Naive thymus-derived CD8-positive, alpha-beta T cell (primary cell): ENCODE measurements at regions not wholly inside any gene's neighbourhood (a gene's known extent, or its start where the extent isn't known, plus 50 kb on each side); places are given as distances from the start of the nearest gene placed in this dataset.
"Not testable (repeated sequence)": the region's sequence is repeated elsewhere in the genome, so short reads cannot be mapped to it uniquely, and the experiment has no call there.

Source experiments
- ATAC-seq, 2 donors: fragments of 150-1000 bp; cut with Tn5 transposase in 1 of 2; sonication (Bioruptor Pico), chemical (Tn5 transposase) in 1 of 2; 1 replicate in 1 of 2; 2 replicates in 1 of 2; pipeline ENCODE4 v1.10.0; 2021; ENCODE audit warnings: mild to moderate bottlenecking in 2 of 2, moderate library complexity in 2 of 2
- POLR2A ChIA-PET: fragments of 350-600 bp; sonication (Branson Sonifier 250); formaldehyde crosslinking; loops from one replicate; lab custom pipeline; 2021; ENCODE audit warnings: antibody characterized with exemption; lab: Charles Lee
- DNase-seq, 10 donors: peaks; one replicate each; pipeline versions ENCODE4 v3.0.0 to v3.0.0-alpha.2; 2020 to 2022
- H3K27ac Mint-ChIP-seq, 10 donors: one replicate each; pipeline ENCODE4 v1.8.0; 2020 to 2022; ENCODE audit warnings: mild to moderate bottlenecking in 10 of 10, mixed read lengths in 10 of 10, moderate library complexity in 4 of 10, inconsistent platforms in 1 of 10
- H3K27me3 Mint-ChIP-seq, 5 donors: one replicate each; pipeline ENCODE4 v1.8.0; 2021 to 2022; ENCODE audit warnings: mixed read lengths in 5 of 5
- H3K36me3 Mint-ChIP-seq, 3 donors: one replicate each; pipeline ENCODE4 v1.8.0; 2020 to 2022; ENCODE audit warnings: mixed read lengths in 3 of 3, mild to moderate bottlenecking in 2 of 3, inconsistent platforms in 1 of 3
- H3K4me1 Mint-ChIP-seq, 4 donors: one replicate each; pipeline ENCODE4 v1.8.0; 2021 to 2022; ENCODE audit warnings: mixed read lengths in 4 of 4
- H3K4me3 Mint-ChIP-seq, 10 donors: one replicate each; pipeline ENCODE4 v1.8.0; 2020 to 2022; ENCODE audit warnings: mild to moderate bottlenecking in 10 of 10, mixed read lengths in 10 of 10, moderate library complexity in 6 of 10, inconsistent platforms in 1 of 10
- H3K9me3 Mint-ChIP-seq, 9 donors: one replicate each; pipeline ENCODE4 v1.8.0; 2020 to 2022; ENCODE audit warnings: mixed read lengths in 9 of 9, mild to moderate bottlenecking in 3 of 9, inconsistent platforms in 1 of 9, moderate library complexity in 1 of 9

GRCh38 chr3:80612366-80612765 lies 844.6 kb upstream of the ROBO1 start:
- Mint-ChIP-seq H3K36me3 (no peaks in the 10 kb centered on the region), H3K27me3 (no peaks in the 10 kb centered on the region), H3K9me3 (peaks cover 0 to 18% (median 7%) of the 10 kb centered on the region in 9 donors), H3K4me3 (no peak overlapping the region), H3K4me1 (no peaks in the 10 kb centered on the region), H3K27ac (no peak overlapping the region)
- POLR2A ChIA-PET = no interaction called here
- DNase-seq = no peak
- ATAC-seq = no peak

DNA sequence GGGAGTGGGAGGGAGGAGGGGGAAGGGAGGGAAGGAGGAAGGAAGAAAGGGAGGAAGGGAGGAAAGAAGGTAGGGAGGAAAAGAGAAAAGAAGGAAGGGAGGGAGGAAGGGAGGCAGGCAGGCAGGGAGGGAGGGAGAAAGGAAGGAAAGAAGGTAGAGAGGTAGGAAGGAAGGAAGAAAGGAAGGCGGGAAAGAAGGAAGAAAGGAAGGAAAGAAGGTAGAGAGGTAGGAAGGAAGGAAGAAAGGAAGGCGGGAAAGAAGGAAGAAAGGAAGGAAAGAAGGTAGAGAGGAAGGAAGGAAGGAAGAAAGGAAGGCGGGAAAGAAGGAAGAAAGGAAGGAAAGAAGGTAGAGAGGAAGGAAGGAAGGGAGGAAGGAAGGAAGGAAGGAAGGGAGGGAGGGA lies 840.3 kb upstream of the ROBO1 start:
- POLR2A ChIA-PET, H3K4me1 Mint-ChIP-seq, ATAC-seq, H3K36me3 Mint-ChIP-seq, H3K4me3 Mint-ChIP-seq, DNase-seq, H3K27me3 Mint-ChIP-seq, H3K27ac Mint-ChIP-seq: not testable (repeated sequence)
- H3K9me3 Mint-ChIP-seq = peaks cover 0 to 17% (median 7%) of the 10 kb centered on the region in 9 donors

- Mint-ChIP-seq H3K9me3 (peaks cover 0 to 15% (median 9%) of the 10 kb centered on the region in 9 donors), H3K27ac (no peak overlapping the region), H3K4me1 (no peaks in the 10 kb centered on the region), H3K4me3 (no peak overlapping the region), H3K27me3 (no peaks in the 10 kb centered on the region), H3K36me3 (no peaks in the 10 kb centered on the region)
- DNase-seq = no peak
- POLR2A ChIA-PET = no interaction called here
- no peak for ATAC-seq
Measured at GRCh38 chr3:80606073-80606472, 838.3 kb upstream of the ROBO1 start.

DNA sequence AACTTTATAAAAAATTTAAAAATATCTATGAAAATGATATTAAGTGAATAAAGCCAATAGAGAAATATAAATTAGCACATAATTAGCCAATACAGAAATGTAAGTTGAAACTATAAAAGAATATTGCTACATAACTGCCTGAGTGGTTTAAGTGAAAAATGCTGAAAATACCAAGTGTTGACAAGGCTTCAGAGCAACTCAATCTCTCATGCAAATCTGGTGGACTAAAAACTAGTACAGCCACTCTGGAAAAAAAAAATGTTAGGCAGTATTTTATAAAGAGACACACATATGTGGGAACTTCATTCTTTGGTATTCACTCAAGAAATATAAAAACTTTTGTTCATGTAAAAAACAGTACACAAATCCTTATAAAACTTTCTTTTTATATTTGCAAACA lies 833.7 kb upstream of the ROBO1 start:
- H3K27me3 Mint-ChIP-seq = no peaks in the 10 kb centered on the region
- DNase-seq (no peak), ATAC-seq (no peak)
- H3K27ac Mint-ChIP-seq = no peak overlapping the region
- no peaks in the 10 kb centered on the region for H3K36me3 Mint-ChIP-seq
- no peaks in the 10 kb centered on the region for H3K4me1 Mint-ChIP-seq
- no peak overlapping the region for H3K4me3 Mint-ChIP-seq
- POLR2A ChIA-PET = no interaction called here
- peaks cover 8 to 37% (median 16%) of the 10 kb centered on the region in 9 donors for H3K9me3 Mint-ChIP-seq

DNA sequence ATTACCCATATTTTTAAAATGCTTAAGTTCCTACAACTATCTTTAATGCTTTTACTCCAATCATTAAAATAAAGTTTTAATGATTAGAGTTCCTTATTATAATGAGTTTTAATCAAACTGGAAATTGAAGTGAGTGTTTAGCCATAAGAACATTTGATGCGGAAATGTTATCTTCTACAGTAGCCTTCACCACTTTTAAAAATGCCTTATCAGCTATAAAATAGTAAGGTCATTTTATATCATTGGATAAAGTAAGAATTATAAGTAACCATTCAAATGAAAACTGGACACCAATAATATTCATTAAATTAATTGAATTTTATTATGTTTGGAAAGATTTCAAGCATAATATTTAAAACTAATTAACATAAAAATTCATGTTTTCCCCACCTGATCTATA lies 825.0 kb upstream of the ROBO1 start:
- ATAC-seq (no peak), DNase-seq (no peak)
- POLR2A ChIA-PET = no interaction called here
- H3K4me3 Mint-ChIP-seq = no peak overlapping the region
- no peaks in the 10 kb centered on the region for H3K27me3 Mint-ChIP-seq
- H3K4me1 Mint-ChIP-seq = no peaks in the 10 kb centered on the region
- peaks cover 0 to 21% (median 10%) of the 10 kb centered on the region in 9 donors for H3K9me3 Mint-ChIP-seq
- H3K27ac Mint-ChIP-seq = no peak overlapping the region
- no peaks in the 10 kb centered on the region for H3K36me3 Mint-ChIP-seq

GRCh38 chr3:80586338-80586737 lies 818.5 kb upstream of the ROBO1 start:
- Mint-ChIP-seq H3K27me3 (no peaks in the 10 kb centered on the region), H3K9me3 (peaks cover 0 to 10% (median 0%) of the 10 kb centered on the region in 9 donors), H3K4me1 (no peaks in the 10 kb centered on the region), H3K27ac (no peak overlapping the region), H3K36me3 (no peaks in the 10 kb centered on the region), H3K4me3 (no peak overlapping the region)
- no peak for DNase-seq
- POLR2A ChIA-PET = no interaction called here
- ATAC-seq = no peak

- Mint-ChIP-seq H3K4me1 (no peaks in the 10 kb centered on the region), H3K4me3 (no peak overlapping the region), H3K27me3 (no peaks in the 10 kb centered on the region), H3K9me3 (peaks cover 4 to 32% (median 10%) of the 10 kb centered on the region in 9 donors), H3K27ac (no peak overlapping the region), H3K36me3 (no peaks in the 10 kb centered on the region)
- POLR2A ChIA-PET = no interaction called here
- ATAC-seq (no peak), DNase-seq (no peak)
Measured at GRCh38 chr3:80580146-80580545, 812.3 kb upstream of the ROBO1 start.

DNA sequence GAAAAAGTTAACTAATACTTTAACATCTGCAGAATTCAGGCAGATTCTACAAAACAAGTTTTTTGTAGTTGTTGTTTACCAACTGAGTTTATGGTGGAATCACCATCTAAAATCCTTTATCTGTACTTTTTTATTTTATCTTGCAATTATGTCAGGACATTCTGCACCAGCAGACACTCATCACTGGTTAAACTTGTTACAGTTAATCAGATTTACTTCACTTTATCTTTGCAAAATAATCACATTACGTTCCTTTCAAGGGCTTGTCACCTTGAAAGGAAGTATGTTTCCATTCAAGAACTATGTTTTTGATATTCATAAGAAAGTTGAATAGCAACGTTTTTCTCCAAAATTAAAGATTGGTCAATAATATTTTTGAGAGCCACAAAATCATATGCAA lies 796.6 kb upstream of the ROBO1 start:
- POLR2A ChIA-PET = no interaction called here
- Mint-ChIP-seq H3K36me3 (no peaks in the 10 kb centered on the region), H3K27me3 (no peaks in the 10 kb centered on the region), H3K4me3 (no peak overlapping the region), H3K4me1 (no peaks in the 10 kb centered on the region), H3K27ac (no peak overlapping the region), H3K9me3 (peaks cover 0 to 23% (median 7%) of the 10 kb centered on the region in 9 donors)
- no peak for DNase-seq
- ATAC-seq = no peak

DNA sequence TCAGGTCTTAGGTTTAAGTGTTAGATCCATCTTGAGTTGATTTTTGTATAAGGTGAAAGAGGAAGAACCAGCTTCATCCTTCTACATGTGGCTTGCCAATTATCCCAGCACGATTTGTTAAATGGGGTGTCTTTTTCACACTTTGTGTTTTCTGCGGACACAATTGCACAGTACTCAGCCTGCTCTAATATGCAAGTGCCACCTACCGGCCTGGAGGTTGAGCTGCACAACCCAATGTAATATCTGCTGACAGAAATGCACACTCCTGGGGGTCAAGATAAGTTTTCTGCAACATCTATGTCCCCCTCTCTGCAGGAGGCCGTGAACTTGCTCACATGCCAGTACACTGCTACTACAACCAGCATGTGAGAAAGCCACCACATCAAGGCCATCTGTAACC lies 791.9 kb upstream of the ROBO1 start:
- no peak for ATAC-seq
- POLR2A ChIA-PET = no interaction called here
- no peak for DNase-seq
- Mint-ChIP-seq H3K27ac (no peak overlapping the region), H3K9me3 (peaks cover 0 to 15% (median 5%) of the 10 kb centered on the region in 9 donors), H3K4me1 (no peaks in the 10 kb centered on the region), H3K27me3 (no peaks in the 10 kb centered on the region), H3K4me3 (no peak overlapping the region), H3K36me3 (no peaks in the 10 kb centered on the region)

GRCh38 chr3:80556763-80557162 lies 789.0 kb upstream of the ROBO1 start:
- no peak for DNase-seq
- Mint-ChIP-seq H3K36me3 (no peaks in the 10 kb centered on the region), H3K4me1 (no peaks in the 10 kb centered on the region), H3K27ac (no peak overlapping the region), H3K4me3 (no peak overlapping the region), H3K9me3 (peaks cover 0 to 19% (median 10%) of the 10 kb centered on the region in 9 donors), H3K27me3 (no peaks in the 10 kb centered on the region)
- ATAC-seq = no peak
- POLR2A ChIA-PET = no interaction called here

DNA sequence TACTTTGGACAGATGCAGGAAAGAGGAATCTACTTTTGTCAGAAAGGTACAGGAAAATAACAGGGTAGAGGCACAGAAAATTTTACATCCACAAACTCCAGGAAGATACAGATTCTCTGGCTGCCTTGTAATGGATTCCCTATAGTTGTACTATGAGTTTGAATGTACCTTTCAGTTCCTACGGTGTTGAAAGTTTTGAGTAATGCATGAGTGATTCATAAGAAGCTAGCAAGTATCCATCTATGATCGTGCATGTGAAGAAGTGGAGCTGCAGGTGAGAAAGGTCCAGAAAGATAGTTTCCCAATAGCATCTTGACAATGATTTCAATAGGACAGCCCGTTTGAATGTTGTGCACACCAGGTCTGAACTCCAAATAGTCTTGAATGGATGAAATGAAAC lies 786.5 kb upstream of the ROBO1 start:
- no peak for ATAC-seq
- no peaks in the 10 kb centered on the region for H3K27me3 Mint-ChIP-seq
- no peaks in the 10 kb centered on the region for H3K36me3 Mint-ChIP-seq
- no peak overlapping the region for H3K27ac Mint-ChIP-seq
- H3K9me3 Mint-ChIP-seq = peaks cover 0 to 19% (median 5%) of the 10 kb centered on the region in 9 donors
- no peak for DNase-seq
- H3K4me1 Mint-ChIP-seq = no peaks in the 10 kb centered on the region
- POLR2A ChIA-PET = no interaction called here
- no peak overlapping the region for H3K4me3 Mint-ChIP-seq

GRCh38 chr3:80553211-80553610 lies 785.4 kb upstream of the ROBO1 start:
- POLR2A ChIA-PET = no interaction called here
- Mint-ChIP-seq H3K9me3 (peaks cover 0 to 19% (median 4%) of the 10 kb centered on the region in 9 donors), H3K36me3 (no peaks in the 10 kb centered on the region), H3K27ac (no peak overlapping the region), H3K4me1 (no peaks in the 10 kb centered on the region), H3K27me3 (no peaks in the 10 kb centered on the region), H3K4me3 (no peak overlapping the region)
- DNase-seq = no peak
- ATAC-seq = no peak

DNA sequence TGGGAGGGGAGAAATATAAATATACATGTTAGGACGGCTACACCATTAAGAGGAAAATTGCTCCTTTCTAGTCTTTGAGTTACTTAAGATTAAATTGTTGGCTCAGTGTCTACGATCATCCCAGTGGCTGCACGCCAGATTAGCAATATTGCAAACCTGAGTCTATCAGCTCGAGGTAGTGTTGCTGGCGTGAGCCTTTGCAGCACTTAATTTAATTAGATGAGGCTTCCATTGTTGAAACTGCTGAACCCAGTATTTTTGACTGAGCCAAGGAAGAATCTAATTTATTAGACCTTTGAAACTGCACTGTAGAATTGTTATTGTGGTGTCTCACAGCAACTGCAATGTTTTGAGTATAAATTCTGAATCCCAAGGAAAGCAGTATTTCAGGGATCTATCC lies 782.4 kb upstream of the ROBO1 start:
- DNase-seq (no peak), ATAC-seq (no peak)
- POLR2A ChIA-PET = no interaction called here
- Mint-ChIP-seq H3K4me3 (no peak overlapping the region), H3K27ac (no peak overlapping the region), H3K9me3 (peaks cover 0 to 12% (median 4%) of the 10 kb centered on the region in 9 donors), H3K4me1 (no peaks in the 10 kb centered on the region), H3K36me3 (no peaks in the 10 kb centered on the region), H3K27me3 (no peaks in the 10 kb centered on the region)

DNA sequence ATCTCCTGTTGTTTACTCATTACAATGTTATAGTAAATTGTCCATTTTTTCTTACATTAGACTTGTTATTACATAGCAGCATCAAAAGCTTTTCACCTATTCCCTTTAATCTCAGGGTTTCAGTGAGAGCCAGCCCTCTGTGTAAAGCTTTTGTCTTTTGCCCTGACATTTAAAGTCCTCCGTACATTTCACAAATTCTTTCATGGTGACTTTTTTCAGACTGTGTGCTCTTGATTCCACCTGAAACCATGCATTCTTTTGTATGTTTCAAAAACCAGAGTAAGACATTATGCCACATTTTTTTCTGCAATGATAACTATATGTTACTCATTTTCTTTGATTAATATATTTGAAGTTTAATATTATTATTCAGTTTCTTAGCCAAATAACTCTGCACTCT lies 781.4 kb upstream of the ROBO1 start:
- Mint-ChIP-seq H3K36me3 (no peaks in the 10 kb centered on the region), H3K4me3 (no peak overlapping the region), H3K9me3 (peaks cover 0 to 17% (median 5%) of the 10 kb centered on the region in 9 donors), H3K27ac (no peak overlapping the region), H3K27me3 (no peaks in the 10 kb centered on the region), H3K4me1 (no peaks in the 10 kb centered on the region)
- no peak for DNase-seq
- ATAC-seq = no peak
- POLR2A ChIA-PET = no interaction called here
